ENCODE measurements at regions not wholly inside any gene's neighbourhood (a gene's known extent, or its start where the extent isn't known, plus 50 kb on each side); places are given as distances from the start of the nearest gene placed in this dataset.

- DNase-seq = no peak
Measured at GRCh38 chr5:142473038-142473437, 148.2 kb upstream of the SPRY4 start.

DNA sequence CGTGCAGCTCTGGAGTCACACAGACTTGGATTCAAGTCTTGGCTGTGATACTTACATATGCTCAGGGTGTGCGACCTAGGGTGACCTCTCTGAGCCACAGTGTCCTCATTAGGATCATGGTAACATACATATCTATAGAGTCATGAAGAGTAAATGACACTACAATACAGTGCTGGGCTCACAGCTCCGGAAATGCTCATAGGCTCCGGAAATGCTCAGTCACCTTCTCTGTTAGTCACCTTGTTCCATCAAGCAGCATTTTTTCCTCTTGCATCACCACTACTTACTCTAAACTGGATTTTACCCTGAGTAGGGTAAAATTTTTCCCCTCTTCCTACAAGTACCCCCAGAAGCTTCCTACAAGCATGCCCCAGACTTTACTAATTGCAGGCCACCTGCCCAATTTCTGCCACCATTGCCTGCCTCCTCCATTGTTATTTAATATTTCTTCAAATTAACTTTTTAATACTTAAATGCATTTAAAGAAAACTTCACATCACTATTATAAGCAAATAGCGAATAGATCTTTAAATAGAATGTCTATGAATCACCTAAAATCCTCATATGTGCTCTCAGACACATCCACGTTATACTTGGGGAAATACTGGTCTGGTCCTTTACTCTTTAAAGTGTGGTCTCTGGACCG, 147.6 kb upstream of the SPRY4 start:
- no peak for DNase-seq

GRCh38 chr5:142466195-142466971, 141.6 kb upstream of the SPRY4 start:
- no peak for DNase-seq

- no peak for DNase-seq
Measured at GRCh38 chr5:142465476-142465875, 140.7 kb upstream of the SPRY4 start.

- no peak for DNase-seq
Measured at GRCh38 chr5:142463904-142464303, 139.1 kb upstream of the SPRY4 start.

- no peak for DNase-seq
Measured at GRCh38 chr5:142461028-142461590, 136.3 kb upstream of the SPRY4 start.

GRCh38 chr5:142459209-142459608, 134.4 kb upstream of the SPRY4 start:
- DNase-seq = no peak

- no peak for DNase-seq
Measured at GRCh38 chr5:142455856-142456255, 131.0 kb upstream of the SPRY4 start.

DNA sequence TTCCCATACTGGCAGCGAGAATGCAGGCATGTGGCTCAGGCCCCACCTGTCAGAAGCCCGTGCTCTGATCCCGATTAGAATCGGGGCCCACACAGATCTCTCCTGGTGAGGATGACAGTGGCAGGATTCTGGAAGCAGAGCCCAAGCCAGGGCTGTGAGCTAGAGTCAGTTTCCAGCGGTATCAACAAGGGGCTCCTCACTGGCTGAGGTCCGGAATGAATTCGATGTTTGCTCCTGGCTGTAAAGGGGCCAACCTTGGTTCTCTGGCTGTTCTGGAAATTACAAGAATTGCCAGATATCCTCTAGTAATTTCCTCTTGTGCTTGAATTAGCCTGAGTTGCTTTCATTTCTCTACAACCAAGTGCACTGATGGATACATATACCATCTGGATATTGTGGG, 129.1 kb upstream of the SPRY4 start:
- DNase-seq = no peak

DNA sequence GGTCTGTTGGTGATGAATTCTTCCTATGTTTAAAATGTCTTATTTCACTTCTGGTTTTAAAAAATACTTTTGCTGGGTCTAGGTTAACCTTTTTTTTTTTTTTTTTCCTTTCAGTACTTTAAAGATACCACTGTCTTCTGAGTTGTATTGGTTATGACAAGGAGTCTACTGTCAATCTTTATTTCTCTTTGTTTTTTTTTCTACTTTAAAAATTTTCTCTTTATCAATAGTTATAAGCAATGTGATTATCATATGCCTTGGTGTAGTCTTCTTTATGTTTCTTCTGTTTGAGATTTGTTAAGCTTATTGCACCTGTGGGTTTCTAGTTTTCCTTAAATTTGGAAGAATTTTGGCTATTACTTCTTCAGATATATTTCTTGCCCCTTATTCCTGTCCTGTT, 125.6 kb upstream of the SPRY4 start:
- DNase-seq = no peak

- no peak for DNase-seq
Measured at GRCh38 chr5:142447887-142448286, 123.1 kb upstream of the SPRY4 start.

DNA sequence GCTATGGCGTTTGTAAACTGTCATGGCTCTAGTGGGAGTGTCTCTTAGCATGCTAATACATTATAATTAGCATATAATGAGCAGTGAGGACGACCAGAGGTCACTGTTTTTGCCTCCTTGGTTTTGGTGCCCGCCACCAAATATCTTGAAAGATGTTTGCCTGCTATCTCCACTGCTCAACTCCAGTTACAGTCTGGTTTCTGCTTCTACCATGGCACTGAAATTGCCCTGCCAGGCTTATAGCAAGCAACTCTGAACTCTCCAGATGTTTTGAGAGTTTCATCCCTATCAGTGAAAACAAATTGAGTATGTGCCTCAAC, 122.1 kb upstream of the SPRY4 start:
- no peak for DNase-seq

DNA sequence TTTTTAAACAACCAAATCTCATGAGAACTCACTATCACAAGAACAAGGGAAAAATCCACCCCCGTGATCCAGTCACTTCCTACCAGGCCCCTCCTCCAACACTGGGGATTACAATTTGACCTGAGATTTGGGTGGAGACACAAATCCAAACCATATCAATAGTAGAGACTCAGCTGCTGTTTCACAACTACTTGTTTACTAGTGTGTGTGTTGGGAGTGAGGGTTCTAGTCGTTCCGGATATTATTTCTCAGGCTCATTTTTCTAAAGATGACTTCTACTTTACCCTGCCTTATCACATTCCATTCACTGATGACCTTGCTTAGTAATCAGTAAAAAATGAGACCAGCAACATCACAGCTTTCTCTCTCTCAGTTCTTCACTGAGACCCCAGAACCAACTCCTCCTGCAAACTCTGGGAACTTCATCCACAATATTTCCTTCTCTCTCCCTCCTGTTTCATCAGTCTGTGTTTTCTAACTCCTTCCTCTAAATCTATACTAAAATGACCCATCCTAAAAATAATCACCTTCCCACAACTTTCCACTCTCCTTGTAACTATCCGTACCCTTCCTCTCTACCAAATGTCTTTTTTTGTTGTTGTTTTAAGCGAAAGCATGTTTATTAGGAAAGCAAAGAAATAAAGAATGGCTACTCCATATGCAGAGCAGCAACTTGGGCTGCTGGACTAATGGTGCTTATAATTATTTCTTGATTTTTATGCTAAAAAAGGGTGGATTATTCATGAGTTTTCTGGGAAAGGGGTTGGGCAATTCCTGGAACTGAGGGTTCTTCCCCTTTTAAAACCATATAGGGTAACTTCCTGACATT, 121.5 kb upstream of the SPRY4 start:
- DNase-seq = no peak

GRCh38 chr5:142445266-142445665, 120.4 kb upstream of the SPRY4 start:
- no peak for DNase-seq

DNA sequence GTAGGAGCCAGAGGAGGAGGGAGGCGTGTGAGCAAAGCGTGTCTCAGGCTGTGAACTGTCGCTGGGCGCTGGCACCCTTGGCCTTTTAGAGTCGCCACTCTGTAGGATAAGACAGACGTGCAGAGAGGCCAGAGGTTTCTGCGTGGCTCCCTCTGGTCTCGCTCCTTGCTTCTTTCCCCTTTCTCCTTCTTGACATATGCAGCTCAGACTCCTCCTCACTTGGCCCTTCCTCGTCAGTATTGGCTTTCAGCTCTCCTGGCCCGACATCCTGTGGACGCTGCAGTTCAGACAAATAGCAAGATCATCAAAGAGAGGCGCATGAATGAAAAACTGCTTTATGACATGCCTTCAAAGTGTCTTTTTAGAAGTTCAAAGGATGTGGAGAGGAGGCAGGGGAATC, 116.8 kb upstream of the SPRY4 start:
- no peak for DNase-seq

GRCh38 chr5:142439207-142439860, 114.5 kb upstream of the SPRY4 start:
- no peak for DNase-seq

- no peak for DNase-seq
Measured at GRCh38 chr5:142438573-142438972, 113.8 kb upstream of the SPRY4 start.

- no peak for DNase-seq
Measured at GRCh38 chr5:142437563-142437962, 112.7 kb upstream of the SPRY4 start.

- DNase-seq = no peak
Measured at GRCh38 chr5:142435410-142436115, 110.7 kb upstream of the SPRY4 start.

GRCh38 chr5:142434322-142434612, 109.4 kb upstream of the SPRY4 start:
- DNase-seq = no peak

DNA sequence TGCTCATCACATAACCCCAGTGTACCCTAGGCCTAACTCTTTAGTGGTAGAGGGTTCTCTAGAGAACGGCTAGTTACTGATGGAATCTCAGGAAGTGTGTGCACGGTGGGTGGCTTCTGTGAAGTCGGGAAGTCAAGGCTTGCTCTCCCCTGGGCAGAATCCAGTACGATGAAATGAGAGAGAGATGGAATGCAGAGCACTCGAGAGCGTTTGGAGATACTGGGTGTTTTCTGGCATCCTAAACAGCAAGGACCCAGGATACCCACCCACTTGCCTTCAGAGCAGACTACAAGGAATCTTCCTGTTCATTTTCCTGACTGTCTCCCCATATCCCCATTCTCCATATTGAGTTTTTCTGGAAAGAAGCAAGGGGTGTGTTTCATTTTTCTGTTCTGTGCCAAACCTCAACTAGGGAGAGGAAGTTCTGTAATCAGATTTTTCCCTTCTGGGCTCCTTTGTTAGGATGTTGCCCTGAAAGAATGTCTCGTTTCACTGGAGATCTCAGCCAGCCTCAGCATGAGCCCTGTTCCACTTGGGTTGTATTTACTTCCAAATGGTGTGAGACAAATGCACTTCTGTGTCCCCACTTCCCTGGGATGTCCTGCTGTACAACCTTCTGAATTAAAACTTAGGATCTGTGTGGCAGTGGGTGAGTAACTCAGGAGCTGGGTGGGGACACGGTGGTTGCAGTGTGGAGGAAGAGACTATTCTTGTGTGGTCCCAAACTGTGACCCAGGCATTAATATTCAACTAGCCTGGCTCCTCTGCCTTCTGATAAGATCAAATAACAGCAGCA, 108.9 kb upstream of the SPRY4 start:
- DNase-seq = no peak

DNA sequence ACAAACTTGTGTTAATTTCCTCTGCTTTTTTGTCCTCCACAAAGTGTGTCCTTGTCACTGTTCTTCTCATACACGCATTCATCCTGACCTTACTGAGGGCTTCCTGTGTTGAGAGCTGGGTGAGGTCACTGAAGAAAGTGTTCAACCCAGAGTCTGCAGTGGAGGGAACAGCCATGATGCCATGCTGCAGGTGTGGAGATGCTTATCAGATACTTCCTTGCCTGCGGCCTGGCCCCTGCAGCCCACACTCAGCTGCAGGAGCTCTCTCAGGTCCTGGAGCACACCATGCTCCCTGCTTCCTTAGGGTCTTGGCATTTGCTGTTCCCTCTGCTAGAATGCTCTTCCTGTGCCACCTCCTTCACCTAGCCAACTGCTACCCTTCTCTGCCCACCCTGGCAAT, 108.1 kb upstream of the SPRY4 start:
- no peak for DNase-seq

Measured in NCI-H510A (cell line).